CD4-positive, CD25-positive, alpha-beta regulatory T cell (primary cell): ENCODE measurements at regions not wholly inside any gene's neighbourhood (a gene's known extent, or its start where the extent isn't known, plus 50 kb on each side); places are given as distances from the start of the nearest gene placed in this dataset.

Source experiments
- ATAC-seq, 2 donors: fragments of 150-1000 bp; cut with Tn5 transposase; one replicate each; pipeline ENCODE4 v1.10.0; 2021; ENCODE audit warnings: low read depth in 2 of 2, moderate number of reproducible peaks in 2 of 2, moderate library complexity in 1 of 2
- DNase-seq, 3 donors: peaks; one replicate each; pipeline versions ENCODE4 v3.0.0 to v3.0.0-alpha.2; 2012 to 2022; ENCODE audit warnings: mixed read lengths in 1 of 3
- H3K27ac ChIP-seq: one replicate; pipeline ENCODE4 v1.7.0; 2013; ENCODE audit warnings: mild to moderate bottlenecking, low read length; ENCODE audit not compliant: insufficient read depth, poor library complexity, severe bottlenecking
- H3K27me3 ChIP-seq: one replicate; pipeline ENCODE4 v1.7.0; 2013; ENCODE audit warnings: low read length; ENCODE audit not compliant: control insufficient read depth, insufficient read depth
- H3K36me3 ChIP-seq: one replicate; pipeline ENCODE4 v1.7.0; 2013; ENCODE audit warnings: mild to moderate bottlenecking, low read length, moderate library complexity; ENCODE audit not compliant: control insufficient read depth, insufficient read depth
- H3K4me1 ChIP-seq: 2 replicates; pipeline ENCODE4 v1.7.0; 2013; ENCODE audit warnings: mild to moderate bottlenecking, low read length; ENCODE audit not compliant: insufficient read depth, control insufficient read depth, poor library complexity, severe bottlenecking
- H3K4me3 ChIP-seq: one replicate; pipeline ENCODE4 v1.7.0; 2013; ENCODE audit warnings: low read depth, mild to moderate bottlenecking, low read length, moderate library complexity
- H3K9me3 ChIP-seq, 2 experiments: 1 replicate in 1 of 2; 2 replicates in 1 of 2; pipeline ENCODE4 v1.7.0; 2013; ENCODE audit warnings: low read length in 2 of 2, mild to moderate bottlenecking in 1 of 2, moderate library complexity in 1 of 2; ENCODE audit not compliant: control insufficient read depth in 2 of 2
- H3K27ac Mint-ChIP-seq, 3 donors: one replicate each; pipeline ENCODE4 v1.8.0; 2020 to 2022; ENCODE audit warnings: mild to moderate bottlenecking in 3 of 3, mixed read lengths in 3 of 3, moderate library complexity in 2 of 3
- H3K27me3 Mint-ChIP-seq: one replicate; pipeline ENCODE4 v1.8.0; 2022; ENCODE audit warnings: mild to moderate bottlenecking, mixed read lengths
- H3K36me3 Mint-ChIP-seq: one replicate; pipeline ENCODE4 v1.8.0; 2020; ENCODE audit warnings: mixed read lengths
- H3K4me1 Mint-ChIP-seq, 4 donors: one replicate each; pipeline ENCODE4 v1.8.0; 2020 to 2022; ENCODE audit warnings: mixed read lengths in 4 of 4, mild to moderate bottlenecking in 1 of 4
- H3K4me3 Mint-ChIP-seq, 4 donors: one replicate each; pipeline ENCODE4 v1.8.0; 2020 to 2022; ENCODE audit warnings: mild to moderate bottlenecking in 4 of 4, mixed read lengths in 4 of 4, moderate library complexity in 3 of 4
- H3K9me3 Mint-ChIP-seq, 7 donors: one replicate each; pipeline ENCODE4 v1.8.0; 2020 to 2022; ENCODE audit warnings: mixed read lengths in 7 of 7, mild to moderate bottlenecking in 3 of 7, moderate library complexity in 2 of 7

GRCh38 chr13:83327091-83327490, 555.2 kb downstream of the SLITRK1 start:
- H3K27ac Mint-ChIP-seq = no peak overlapping the region
- no peaks in the 10 kb centered on the region for H3K27me3 Mint-ChIP-seq
- Histone ChIP-seq H3K4me3 (no peak overlapping the region), H3K9me3 (peaks cover 4 to 6% of the 10 kb centered on the region in 2 experiments), H3K4me1 (no peaks in the 10 kb centered on the region), H3K27me3 (no peaks in the 10 kb centered on the region), H3K36me3 (no peaks in the 10 kb centered on the region), H3K27ac (no peak overlapping the region)
- DNase-seq (no peak), ATAC-seq (no peak)
- H3K4me3 Mint-ChIP-seq = no peak overlapping the region
- H3K9me3 Mint-ChIP-seq = peaks cover 0 to 25% (median 10%) of the 10 kb centered on the region in 7 donors
- no peaks in the 10 kb centered on the region for H3K36me3 Mint-ChIP-seq
- H3K4me1 Mint-ChIP-seq = no peaks in the 10 kb centered on the region

- no peaks in the 10 kb centered on the region for H3K4me1 ChIP-seq
- Mint-ChIP-seq H3K27ac (no peak overlapping the region), H3K27me3 (no peaks in the 10 kb centered on the region), H3K4me1 (no peaks in the 10 kb centered on the region), H3K36me3 (no peaks in the 10 kb centered on the region), H3K4me3 (no peak overlapping the region), H3K9me3 (peaks cover 0 to 28% (median 16%) of the 10 kb centered on the region in 7 donors)
- H3K27ac ChIP-seq = no peak overlapping the region
- H3K36me3 ChIP-seq = no peaks in the 10 kb centered on the region
- ATAC-seq = no peak
- no peak overlapping the region for H3K4me3 ChIP-seq
- H3K9me3 ChIP-seq = peaks cover 4 to 6% of the 10 kb centered on the region in 2 experiments
- H3K27me3 ChIP-seq = no peaks in the 10 kb centered on the region
- no peak for DNase-seq
Observed at GRCh38 chr13:83325125-83325853, 557.0 kb downstream of the SLITRK1 start.

- no peaks in the 10 kb centered on the region for H3K36me3 Mint-ChIP-seq
- no peak for ATAC-seq
- no peaks in the 10 kb centered on the region for H3K9me3 ChIP-seq
- no peak overlapping the region for H3K27ac Mint-ChIP-seq
- no peaks in the 10 kb centered on the region for H3K36me3 ChIP-seq
- no peaks in the 10 kb centered on the region for H3K27me3 Mint-ChIP-seq
- H3K4me1 Mint-ChIP-seq = no peaks in the 10 kb centered on the region
- H3K4me3 Mint-ChIP-seq = no peak overlapping the region
- no peak overlapping the region for H3K4me3 ChIP-seq
- H3K4me1 ChIP-seq = no peaks in the 10 kb centered on the region
- H3K27ac ChIP-seq = no peak overlapping the region
- DNase-seq = no peak
- H3K9me3 Mint-ChIP-seq = peaks cover 0 to 11% (median 6%) of the 10 kb centered on the region in 7 donors
- no peaks in the 10 kb centered on the region for H3K27me3 ChIP-seq
Observed at GRCh38 chr13:83311886-83312577, 570.2 kb downstream of the SLITRK1 start.

- H3K4me3 Mint-ChIP-seq = no peak overlapping the region
- H3K27ac Mint-ChIP-seq = no peak overlapping the region
- peaks cover 0 to 28% (median 4%) of the 10 kb centered on the region in 7 donors for H3K9me3 Mint-ChIP-seq
- DNase-seq (no peak), ATAC-seq (no peak)
- no peaks in the 10 kb centered on the region for H3K27me3 Mint-ChIP-seq
- Histone ChIP-seq H3K4me3 (no peak overlapping the region), H3K4me1 (no peaks in the 10 kb centered on the region), H3K9me3 (peaks cover 0 to 2% of the 10 kb centered on the region in 2 experiments), H3K27ac (no peak overlapping the region), H3K36me3 (no peaks in the 10 kb centered on the region), H3K27me3 (no peaks in the 10 kb centered on the region)
- no peaks in the 10 kb centered on the region for H3K4me1 Mint-ChIP-seq
- H3K36me3 Mint-ChIP-seq = no peaks in the 10 kb centered on the region
Observed at GRCh38 chr13:83298617-83299016, 583.7 kb downstream of the SLITRK1 start.

DNA sequence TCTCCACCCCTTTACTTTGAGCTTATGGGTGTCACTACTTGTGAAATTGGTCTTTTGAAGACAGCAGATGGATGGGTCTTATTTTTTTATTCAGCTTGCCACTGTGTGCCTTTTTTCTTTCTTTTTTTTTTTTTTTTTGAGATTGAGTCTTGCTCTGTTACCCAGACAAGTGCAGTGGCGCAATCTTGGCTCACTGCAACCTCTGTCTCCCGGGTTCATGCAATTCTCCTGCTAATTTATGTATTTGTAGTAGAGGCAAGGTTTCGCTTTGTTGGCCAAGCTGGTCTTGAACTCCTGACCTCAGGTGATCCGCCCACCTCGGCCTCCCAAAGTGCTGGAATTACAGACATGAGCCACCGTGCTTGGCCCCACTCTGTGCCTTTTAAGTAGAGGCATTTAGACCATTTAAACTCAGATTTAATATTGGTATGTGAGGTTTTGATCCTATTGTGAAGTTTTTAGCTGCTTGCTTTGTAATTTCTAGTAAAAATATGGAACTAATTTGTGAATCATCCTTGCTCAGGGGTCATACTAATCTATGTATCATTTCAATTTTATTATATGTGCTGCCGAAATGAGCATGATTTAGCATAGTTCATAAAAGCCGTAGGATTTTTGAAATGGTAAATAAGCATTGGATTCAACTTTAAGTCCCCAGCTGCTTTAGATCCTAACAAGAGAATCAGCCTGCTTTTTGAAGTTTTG, 584.5 kb downstream of the SLITRK1 start:
- no peak overlapping the region for H3K27ac ChIP-seq
- Mint-ChIP-seq H3K9me3 (peaks cover 0 to 32% (median 6%) of the 10 kb centered on the region in 7 donors), H3K4me3 (no peak overlapping the region), H3K4me1 (no peaks in the 10 kb centered on the region), H3K27ac (no peak overlapping the region), H3K36me3 (no peaks in the 10 kb centered on the region), H3K27me3 (no peaks in the 10 kb centered on the region)
- H3K9me3 ChIP-seq = peaks cover 0 to 2% of the 10 kb centered on the region in 2 experiments
- no peaks in the 10 kb centered on the region for H3K27me3 ChIP-seq
- H3K4me1 ChIP-seq = no peaks in the 10 kb centered on the region
- no peaks in the 10 kb centered on the region for H3K36me3 ChIP-seq
- no peak for ATAC-seq
- no peak for DNase-seq
- H3K4me3 ChIP-seq = no peak overlapping the region

DNA sequence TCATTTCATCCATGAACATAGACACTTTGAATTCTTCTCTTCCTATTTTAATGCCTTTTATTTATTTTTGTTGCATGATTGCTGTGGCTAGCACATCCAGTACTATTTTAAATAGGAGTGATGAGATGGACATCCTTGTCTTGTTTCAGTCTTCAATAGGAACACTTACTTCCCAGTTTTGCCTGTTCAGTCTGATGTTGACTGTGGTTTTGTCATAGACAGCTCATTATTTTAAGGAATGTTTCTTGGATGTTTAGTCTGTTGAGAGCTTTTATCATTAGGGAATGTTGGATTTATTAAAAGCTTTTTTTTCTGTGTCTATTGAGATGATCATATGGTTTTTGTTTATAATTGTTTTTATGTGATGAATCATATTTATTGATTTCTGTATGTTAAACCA, 586.6 kb downstream of the SLITRK1 start:
- no peaks in the 10 kb centered on the region for H3K4me1 ChIP-seq
- Mint-ChIP-seq H3K27me3 (no peaks in the 10 kb centered on the region), H3K4me3 (no peak overlapping the region), H3K4me1 (no peaks in the 10 kb centered on the region), H3K9me3 (peaks cover 0 to 26% (median 6%) of the 10 kb centered on the region in 7 donors), H3K36me3 (no peaks in the 10 kb centered on the region), H3K27ac (no peak overlapping the region)
- no peaks in the 10 kb centered on the region for H3K27me3 ChIP-seq
- no peak for DNase-seq
- H3K9me3 ChIP-seq = peaks cover 0 to 2% of the 10 kb centered on the region in 2 experiments
- H3K36me3 ChIP-seq = no peaks in the 10 kb centered on the region
- ATAC-seq = no peak
- no peak overlapping the region for H3K4me3 ChIP-seq
- no peak overlapping the region for H3K27ac ChIP-seq

- Mint-ChIP-seq H3K36me3 (no peaks in the 10 kb centered on the region), H3K4me3 (no peak overlapping the region), H3K27me3 (no peaks in the 10 kb centered on the region), H3K9me3 (peaks cover 0 to 18% (median 3%) of the 10 kb centered on the region in 7 donors), H3K4me1 (no peaks in the 10 kb centered on the region), H3K27ac (no peak overlapping the region)
- no peak for ATAC-seq
- H3K36me3 ChIP-seq = no peaks in the 10 kb centered on the region
- DNase-seq = no peak
- H3K27me3 ChIP-seq = no peaks in the 10 kb centered on the region
- H3K9me3 ChIP-seq = peaks cover 0 to 3% of the 10 kb centered on the region in 2 experiments
- H3K4me3 ChIP-seq = no peak overlapping the region
- no peaks in the 10 kb centered on the region for H3K4me1 ChIP-seq
- no peak overlapping the region for H3K27ac ChIP-seq
Observed at GRCh38 chr13:83286737-83287136, 595.5 kb downstream of the SLITRK1 start.
